ENCODE measurements at regions not wholly inside any gene's neighbourhood (a gene's known extent, or its start where the extent isn't known, plus 50 kb on each side); places are given as distances from the start of the nearest gene placed in this dataset.

GRCh38 chr5:117860550-117860949 lies 1127.8 kb downstream of the DTWD2 start:
- Histone ChIP-seq H3K27me3 (no peaks in the 10 kb centered on the region), H3K9me3 (ENCODE audit: low read depth) (no peaks in the 10 kb centered on the region), H3K27ac (no peak overlapping the region), H3K4me3 (no peak overlapping the region), H3K79me2 (ENCODE audit: low read depth) (no peaks in the 10 kb centered on the region), H4K20me1 (ENCODE audit: low read depth) (no peaks in the 10 kb centered on the region), H3K4me2 (no peak overlapping the region), H3K9ac (no peak overlapping the region), H3K4me1 (peaks cover under 1% of the 10 kb centered on the region), H3K36me3 (no peaks in the 10 kb centered on the region), H3F3A (ENCODE audit: low read depth) (no peaks in the 10 kb centered on the region), H2AFZ (replicated peaks) (no peak overlapping the region)
- Mint-ChIP-seq H3K9me3 (no peaks in the 10 kb centered on the region), H3K4me1 (no peaks in the 10 kb centered on the region), H3K27me3 (ENCODE audit: insufficient read depth, low read depth) (no peaks in the 10 kb centered on the region), H3K4me3 (no peak overlapping the region), H3K27ac (no peak overlapping the region), H3K36me3 (no peaks in the 10 kb centered on the region)
- no peak for DNase-seq (ENCODE audit: low spot score)
- TF ChIP-seq CTCF (IDR thresholded peaks at IDR 0.05) = no peak
- no peak for TF ChIP-seq EZH2phosphoT487 (IDR thresholded peaks at IDR 0.05)
- TF ChIP-seq EZH2 (IDR thresholded peaks at IDR 0.05) = no peak

- Histone ChIP-seq H3K9ac (no peak overlapping the region), H3K36me3 (no peaks in the 10 kb centered on the region), H3K79me2 (ENCODE audit: low read depth) (no peaks in the 10 kb centered on the region), H4K20me1 (ENCODE audit: low read depth) (no peaks in the 10 kb centered on the region), H3K4me2 (no peak overlapping the region), H3K27me3 (no peaks in the 10 kb centered on the region), H3K4me3 (no peak overlapping the region), H3F3A (ENCODE audit: low read depth) (no peaks in the 10 kb centered on the region), H3K9me3 (ENCODE audit: low read depth) (no peaks in the 10 kb centered on the region), H3K27ac (no peak overlapping the region), H3K4me1 (peaks cover 4% of the 10 kb centered on the region), H2AFZ (replicated peaks) (no peak overlapping the region)
- no peak for DNase-seq (ENCODE audit: low spot score)
- TF ChIP-seq EZH2 (IDR thresholded peaks at IDR 0.05) (no peak), CTCF (IDR thresholded peaks at IDR 0.05) (no peak), EZH2phosphoT487 (IDR thresholded peaks at IDR 0.05) (no peak)
- no peaks in the 10 kb centered on the region for H3K4me1 Mint-ChIP-seq
- no peaks in the 10 kb centered on the region for H3K36me3 Mint-ChIP-seq
- H3K4me3 Mint-ChIP-seq = no peak overlapping the region
- no peaks in the 10 kb centered on the region for H3K27me3 Mint-ChIP-seq (ENCODE audit: insufficient read depth, low read depth)
- no peaks in the 10 kb centered on the region for H3K9me3 Mint-ChIP-seq
- no peak overlapping the region for H3K27ac Mint-ChIP-seq
Observed at GRCh38 chr5:117859176-117859575, 1129.2 kb downstream of the DTWD2 start.

GRCh38 chr5:117856713-117857112 lies 1131.6 kb downstream of the DTWD2 start:
- H3K27me3 ChIP-seq = no peaks in the 10 kb centered on the region
- H3K27ac ChIP-seq = no peak overlapping the region
- H3K79me2 ChIP-seq (ENCODE audit: low read depth) = no peaks in the 10 kb centered on the region
- peaks cover 4% of the 10 kb centered on the region for H3K4me1 ChIP-seq
- DNase-seq (ENCODE audit: low spot score) = no peak
- H3K4me1 Mint-ChIP-seq = no peaks in the 10 kb centered on the region
- H2AFZ ChIP-seq (replicated peaks) = no peak overlapping the region
- no peaks in the 10 kb centered on the region for H3F3A ChIP-seq (ENCODE audit: low read depth)
- no peak for TF ChIP-seq CTCF (IDR thresholded peaks at IDR 0.05)
- no peak for TF ChIP-seq EZH2phosphoT487 (IDR thresholded peaks at IDR 0.05)
- no peak for TF ChIP-seq EZH2 (IDR thresholded peaks at IDR 0.05)
- no peak overlapping the region for H3K27ac Mint-ChIP-seq
- no peak overlapping the region for H3K4me2 ChIP-seq
- no peaks in the 10 kb centered on the region for H3K27me3 Mint-ChIP-seq (ENCODE audit: insufficient read depth, low read depth)
- no peak overlapping the region for H3K9ac ChIP-seq
- H3K9me3 ChIP-seq (ENCODE audit: low read depth) = no peaks in the 10 kb centered on the region
- no peaks in the 10 kb centered on the region for H3K9me3 Mint-ChIP-seq
- no peak overlapping the region for H3K4me3 ChIP-seq
- no peaks in the 10 kb centered on the region for H4K20me1 ChIP-seq (ENCODE audit: low read depth)
- H3K4me3 Mint-ChIP-seq = no peak overlapping the region
- no peaks in the 10 kb centered on the region for H3K36me3 ChIP-seq
- no peaks in the 10 kb centered on the region for H3K36me3 Mint-ChIP-seq

- no peaks in the 10 kb centered on the region for H3K9me3 ChIP-seq (ENCODE audit: low read depth)
- TF ChIP-seq EZH2phosphoT487 (IDR thresholded peaks at IDR 0.05) = no peak
- TF ChIP-seq EZH2 (IDR thresholded peaks at IDR 0.05) = no peak
- no peak for TF ChIP-seq CTCF (IDR thresholded peaks at IDR 0.05)
Observed at GRCh38 chr5:117837786-117838185, 1150.6 kb downstream of the DTWD2 start.

More at GRCh38 chr5:117837786-117838185, 1150.6 kb downstream of the DTWD2 start:
- H3K27me3 Mint-ChIP-seq (ENCODE audit: insufficient read depth, low read depth) = no peaks in the 10 kb centered on the region
- no peak overlapping the region for H3K27ac Mint-ChIP-seq
- H3K4me3 ChIP-seq = no peak overlapping the region
- H3K27me3 ChIP-seq = no peaks in the 10 kb centered on the region
- no peak overlapping the region for H2AFZ ChIP-seq (replicated peaks)
- no peaks in the 10 kb centered on the region for H3F3A ChIP-seq (ENCODE audit: low read depth)
- no peak overlapping the region for H3K4me2 ChIP-seq
- H3K36me3 Mint-ChIP-seq = no peaks in the 10 kb centered on the region
- no peaks in the 10 kb centered on the region for H3K4me1 ChIP-seq
- DNase-seq (ENCODE audit: low spot score) = no peak
- H3K4me1 Mint-ChIP-seq = no peaks in the 10 kb centered on the region
- H3K79me2 ChIP-seq (ENCODE audit: low read depth) = no peaks in the 10 kb centered on the region
- no peaks in the 10 kb centered on the region for H3K36me3 ChIP-seq
- H3K9me3 Mint-ChIP-seq = no peaks in the 10 kb centered on the region
- no peaks in the 10 kb centered on the region for H4K20me1 ChIP-seq (ENCODE audit: low read depth)
- no peak overlapping the region for H3K27ac ChIP-seq
- no peak overlapping the region for H3K4me3 Mint-ChIP-seq
- H3K9ac ChIP-seq = no peak overlapping the region

Data from neural progenitor cell (in vitro differentiated cells).